ENCODE measurements at regions not wholly inside any gene's neighbourhood (a gene's known extent, or its start where the extent isn't known, plus 50 kb on each side); places are given as distances from the start of the nearest gene placed in this dataset.

GRCh38 chr9:105126226-105126625 is 118.2 kb upstream of the SLC44A1 start:
- TF ChIP-seq POLR2A (IDR thresholded peaks at IDR 0.05) = no peak
- no peak for TF ChIP-seq CTCF (IDR thresholded peaks at IDR 0.05)
- H3K27ac ChIP-seq = no peak overlapping the region
- H3K27me3 ChIP-seq = no peaks in the 10 kb centered on the region
- no peak for DNase-seq
- no peaks in the 10 kb centered on the region for H3K9me3 ChIP-seq
- peaks cover 0 to 20% (median 12%) of the 10 kb centered on the region in 4 donors for H3K4me1 ChIP-seq
- H3K36me3 ChIP-seq = no peaks in the 10 kb centered on the region
- no peak overlapping the region for H3K4me3 ChIP-seq

- Histone ChIP-seq H3K27ac (peak overlapping the region in 1 of 4 donors; percentile 13), H3K4me1 (peaks cover 0 to 20% (median 12%) of the 10 kb centered on the region in 4 donors), H3K4me3 (no peak overlapping the region), H3K36me3 (no peaks in the 10 kb centered on the region), H3K27me3 (no peaks in the 10 kb centered on the region), H3K9me3 (no peaks in the 10 kb centered on the region)
- DNase-seq = peak in 2 of 3 donors; percentile 48 to 75
- TF ChIP-seq POLR2A (IDR thresholded peaks at IDR 0.05) (no peak), CTCF (IDR thresholded peaks at IDR 0.05) (no peak)
Measured at GRCh38 chr9:105127863-105128220, 116.6 kb upstream of the SLC44A1 start.

GRCh38 chr9:105128908-105129600 is 115.4 kb upstream of the SLC44A1 start:
- no peaks in the 10 kb centered on the region for H3K9me3 ChIP-seq
- H3K36me3 ChIP-seq = no peaks in the 10 kb centered on the region
- no peaks in the 10 kb centered on the region for H3K27me3 ChIP-seq
- H3K27ac ChIP-seq = no peak overlapping the region
- TF ChIP-seq POLR2A (IDR thresholded peaks at IDR 0.05) (no peak), CTCF (IDR thresholded peaks at IDR 0.05) (no peak)
- peaks cover 0 to 20% (median 12%) of the 10 kb centered on the region in 4 donors for H3K4me1 ChIP-seq
- no peak for DNase-seq
- no peak overlapping the region for H3K4me3 ChIP-seq

- H3K27ac ChIP-seq = no peak overlapping the region
- H3K36me3 ChIP-seq = no peaks in the 10 kb centered on the region
- DNase-seq = no peak
- H3K4me3 ChIP-seq = no peak overlapping the region
- H3K9me3 ChIP-seq = no peaks in the 10 kb centered on the region
- no peaks in the 10 kb centered on the region for H3K27me3 ChIP-seq
- H3K4me1 ChIP-seq = peaks cover 0 to 20% (median 12%) of the 10 kb centered on the region in 4 donors
- no peak for TF ChIP-seq CTCF (IDR thresholded peaks at IDR 0.05)
- no peak for TF ChIP-seq POLR2A (IDR thresholded peaks at IDR 0.05)
Measured at GRCh38 chr9:105129731-105130130, 114.7 kb upstream of the SLC44A1 start.

GRCh38 chr9:105131981-105132380 is 112.5 kb upstream of the SLC44A1 start:
- peaks cover 0 to 19% (median 11%) of the 10 kb centered on the region in 4 donors for H3K4me1 ChIP-seq
- no peak overlapping the region for H3K4me3 ChIP-seq
- H3K27me3 ChIP-seq = no peaks in the 10 kb centered on the region
- TF ChIP-seq CTCF (IDR thresholded peaks at IDR 0.05) = no peak
- TF ChIP-seq POLR2A (IDR thresholded peaks at IDR 0.05) = no peak
- no peaks in the 10 kb centered on the region for H3K36me3 ChIP-seq
- no peaks in the 10 kb centered on the region for H3K9me3 ChIP-seq
- no peak for DNase-seq
- H3K27ac ChIP-seq = no peak overlapping the region

All from Peyer's patch (tissue), 4 donors.